ENCODE measurements at regions not wholly inside any gene's neighbourhood (a gene's known extent, or its start where the extent isn't known, plus 50 kb on each side); places are given as distances from the start of the nearest gene placed in this dataset.
"Not testable (repeated sequence)": the region's sequence is repeated elsewhere in the genome, so short reads cannot be mapped to it uniquely, and the experiment has no call there.

DNA sequence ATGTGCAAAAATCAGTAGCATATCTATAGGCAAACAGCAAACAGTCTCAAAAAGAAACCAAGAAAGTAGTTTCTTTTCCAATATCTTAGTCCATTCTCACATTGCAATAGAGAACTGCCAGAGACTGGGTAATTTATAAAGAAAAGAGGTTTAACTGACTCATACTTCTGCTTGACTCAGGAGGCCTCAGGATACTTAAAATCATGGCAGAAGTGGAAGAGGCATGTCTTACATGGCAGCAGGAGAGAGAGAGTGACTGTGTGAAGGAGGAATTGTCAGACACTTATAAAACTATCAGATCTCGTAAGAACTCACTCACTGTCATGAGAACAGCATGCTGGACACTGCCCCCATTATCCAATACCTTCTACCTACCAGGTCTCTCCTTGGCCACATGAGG lies 327.9 kb upstream of the EPHA3 start:
- peak; percentile 6 for DNase-seq (ENCODE audit: low read depth)

DNA sequence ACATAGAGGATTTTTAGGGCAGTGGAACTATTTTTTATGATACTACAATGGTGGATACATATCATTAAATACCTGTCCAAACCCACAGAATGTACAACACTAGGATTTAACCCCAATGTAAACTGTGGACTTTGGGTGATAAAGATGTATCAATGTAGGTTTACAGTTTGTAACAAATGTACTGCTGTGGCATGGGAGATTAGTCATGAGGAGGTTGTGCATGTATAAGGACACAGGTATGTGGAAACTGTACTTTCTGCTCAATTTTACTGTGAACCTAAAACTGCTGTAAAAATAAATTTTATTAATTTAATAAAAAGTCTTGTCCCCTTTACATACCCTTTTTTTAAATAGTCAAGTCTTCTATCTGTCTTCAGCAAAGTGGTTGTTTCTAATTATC lies 322.5 kb upstream of the EPHA3 start:
- DNase-seq (ENCODE audit: low read depth): no peak

GRCh38 chr3:88785841-88786240 lies 321.6 kb upstream of the EPHA3 start:
- DNase-seq (ENCODE audit: low read depth): no peak

DNA sequence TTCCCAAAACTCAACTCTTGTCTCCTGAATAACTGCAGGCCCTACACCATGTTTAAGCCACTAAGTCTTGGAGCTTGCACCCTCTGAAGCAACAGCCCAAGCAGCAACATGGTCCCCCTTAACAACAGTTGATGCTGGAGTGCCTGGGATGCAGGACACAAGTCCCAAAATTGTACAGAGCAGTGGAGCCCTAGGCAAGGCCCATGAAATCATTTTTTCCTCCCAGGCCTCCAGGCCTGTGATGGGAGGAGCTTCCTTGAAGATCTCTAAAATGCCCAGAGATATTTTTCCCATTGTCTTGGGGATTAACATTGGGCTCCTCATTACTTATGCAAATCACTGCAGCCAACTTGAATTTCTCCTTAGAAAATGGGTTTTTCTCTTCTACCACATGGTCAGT lies 311.9 kb upstream of the EPHA3 start:
- no peak for DNase-seq (ENCODE audit: low read depth)

GRCh38 chr3:88807491-88808105 lies 299.8 kb upstream of the EPHA3 start:
- DNase-seq (ENCODE audit: low read depth): peak; percentile 23

DNA sequence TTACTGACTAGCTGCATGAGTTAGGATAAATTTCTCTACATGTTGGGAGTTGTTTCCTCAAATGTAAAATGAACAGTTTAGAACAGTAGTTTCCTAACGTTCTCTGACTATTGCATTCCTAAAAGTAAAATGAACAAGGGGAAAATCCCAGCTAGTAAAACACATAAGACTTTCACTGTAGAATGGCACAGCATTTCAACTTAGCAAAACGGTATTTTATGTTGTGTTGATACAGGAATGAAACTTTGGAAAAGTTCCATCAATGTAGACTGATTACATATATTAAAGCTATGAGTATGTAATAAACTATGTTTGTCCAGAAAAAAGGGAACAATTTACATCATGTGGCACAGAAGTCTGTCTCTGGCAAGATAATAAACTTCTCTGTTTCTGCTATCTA lies 297.4 kb upstream of the EPHA3 start:
- no peak for DNase-seq (ENCODE audit: low read depth)

DNA sequence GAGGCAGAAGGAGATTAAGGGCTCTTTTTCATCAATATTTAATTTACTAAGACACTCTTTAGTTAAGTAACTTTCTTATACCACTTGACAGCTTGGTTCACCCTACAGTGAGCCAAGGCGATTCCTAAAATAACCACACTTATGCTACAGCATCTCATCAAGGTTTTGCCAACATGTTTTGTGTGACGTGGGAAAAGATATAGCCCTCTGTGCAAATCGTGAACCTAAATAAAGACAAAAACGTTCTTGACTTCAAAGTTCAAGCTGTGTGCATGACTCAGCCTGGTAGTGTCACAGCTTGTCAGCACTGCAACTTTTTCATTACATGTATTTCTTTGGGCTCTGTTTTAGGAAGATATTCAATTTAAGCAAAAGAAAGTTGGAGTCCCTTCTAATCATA lies 297.0 kb upstream of the EPHA3 start:
- DNase-seq (ENCODE audit: low read depth): peak; percentile 11

- no peak for DNase-seq (ENCODE audit: low read depth)
Measured at GRCh38 chr3:88811096-88811495, 296.3 kb upstream of the EPHA3 start.

GRCh38 chr3:88812576-88812975 lies 294.8 kb upstream of the EPHA3 start:
- DNase-seq (ENCODE audit: low read depth): no peak

DNA sequence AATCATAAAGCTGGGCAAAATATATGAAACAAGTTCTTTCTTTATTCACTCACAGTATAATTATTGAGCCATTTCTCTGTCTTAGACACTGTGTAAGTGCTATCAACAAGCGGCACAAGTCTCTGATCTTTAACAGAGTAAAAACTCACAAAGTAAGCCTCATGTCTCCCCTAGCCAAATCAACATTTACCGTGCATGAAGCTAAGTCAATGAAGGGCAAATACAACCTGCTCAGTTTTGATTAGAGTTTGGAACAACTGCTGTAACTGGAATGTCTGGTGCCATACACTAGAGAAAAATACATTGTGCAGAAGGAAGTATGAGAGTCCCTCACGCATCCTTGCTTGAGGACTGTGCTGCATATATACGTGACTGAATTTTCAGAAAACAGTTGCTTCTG lies 291.0 kb upstream of the EPHA3 start:
- no peak for DNase-seq (ENCODE audit: low read depth)

- no peak for DNase-seq (ENCODE audit: low read depth)
Measured at GRCh38 chr3:88824666-88825564, 282.5 kb upstream of the EPHA3 start.

GRCh38 chr3:88828466-88828865 lies 279.0 kb upstream of the EPHA3 start:
- no peak for DNase-seq (ENCODE audit: low read depth)

DNA sequence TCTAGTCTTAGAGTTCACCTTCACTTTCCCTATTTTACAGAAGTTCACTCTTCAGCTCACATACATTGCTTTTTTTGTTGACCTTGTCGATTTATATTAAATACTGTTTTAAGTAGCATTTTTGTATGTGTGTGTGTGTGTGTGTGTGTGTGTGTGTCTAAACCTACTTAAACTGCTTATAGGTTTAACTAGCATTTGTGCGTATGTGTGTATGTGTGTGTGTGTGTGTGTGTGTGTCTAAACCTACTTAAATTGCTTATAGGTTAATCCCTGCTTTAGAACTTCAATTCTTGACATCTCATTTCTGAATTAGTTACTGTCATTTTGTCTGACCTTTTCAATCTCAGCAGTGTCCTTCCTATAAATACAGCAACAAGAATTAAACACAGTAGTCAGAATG lies 254.8 kb upstream of the EPHA3 start:
- no peak for DNase-seq (ENCODE audit: low read depth)

GRCh38 chr3:88863196-88863595 lies 244.2 kb upstream of the EPHA3 start:
- no peak for DNase-seq (ENCODE audit: low read depth)

DNA sequence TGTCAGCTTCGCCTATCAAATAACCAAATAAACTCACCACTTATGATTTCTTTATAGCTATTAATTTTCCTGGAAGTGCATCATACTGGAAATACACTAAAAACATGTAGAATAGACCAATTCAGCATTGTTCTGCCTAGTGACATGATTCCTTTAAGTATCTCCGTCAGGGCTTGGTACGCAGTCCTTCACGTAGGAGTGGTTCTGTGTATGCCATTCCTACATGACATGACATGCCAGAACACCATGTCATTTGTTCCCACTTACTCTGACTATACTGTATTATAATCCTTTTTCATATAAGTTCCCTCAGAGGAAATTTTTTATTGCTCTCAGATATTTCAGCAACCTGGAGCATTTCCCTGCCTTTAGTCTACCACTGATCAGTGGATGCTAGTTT lies 230.7 kb upstream of the EPHA3 start:
- no peak for DNase-seq (ENCODE audit: low read depth)

DNA sequence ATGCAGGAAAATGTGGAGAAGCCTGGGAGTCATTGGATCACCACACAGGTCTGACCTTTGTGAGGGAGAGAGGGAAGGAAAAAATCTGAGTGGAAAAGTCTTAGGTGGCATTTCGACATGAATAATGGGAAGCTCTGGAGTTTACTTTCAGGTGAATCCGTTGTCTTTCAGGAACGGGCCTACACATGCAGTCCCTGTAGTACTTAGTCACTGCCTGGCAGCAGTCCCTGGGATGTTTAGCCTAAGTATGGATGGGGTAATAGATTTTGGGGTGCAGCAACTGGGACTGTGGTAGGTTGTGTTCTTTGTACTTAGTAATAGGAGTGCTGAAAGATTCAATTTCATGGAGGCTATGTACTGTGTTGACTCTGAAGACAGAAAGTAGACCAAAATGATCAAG lies 227.5 kb upstream of the EPHA3 start:
- DNase-seq (ENCODE audit: low read depth): no peak

GRCh38 chr3:88882121-88882520 lies 225.3 kb upstream of the EPHA3 start:
- peak; percentile 1 for DNase-seq (ENCODE audit: low read depth)

GRCh38 chr3:88886624-88887023 lies 220.8 kb upstream of the EPHA3 start:
- not testable (repeated sequence) for DNase-seq (ENCODE audit: low read depth)

GRCh38 chr3:88896026-88896425 lies 211.4 kb upstream of the EPHA3 start:
- peak; percentile 26 for DNase-seq (ENCODE audit: low read depth)

DNA sequence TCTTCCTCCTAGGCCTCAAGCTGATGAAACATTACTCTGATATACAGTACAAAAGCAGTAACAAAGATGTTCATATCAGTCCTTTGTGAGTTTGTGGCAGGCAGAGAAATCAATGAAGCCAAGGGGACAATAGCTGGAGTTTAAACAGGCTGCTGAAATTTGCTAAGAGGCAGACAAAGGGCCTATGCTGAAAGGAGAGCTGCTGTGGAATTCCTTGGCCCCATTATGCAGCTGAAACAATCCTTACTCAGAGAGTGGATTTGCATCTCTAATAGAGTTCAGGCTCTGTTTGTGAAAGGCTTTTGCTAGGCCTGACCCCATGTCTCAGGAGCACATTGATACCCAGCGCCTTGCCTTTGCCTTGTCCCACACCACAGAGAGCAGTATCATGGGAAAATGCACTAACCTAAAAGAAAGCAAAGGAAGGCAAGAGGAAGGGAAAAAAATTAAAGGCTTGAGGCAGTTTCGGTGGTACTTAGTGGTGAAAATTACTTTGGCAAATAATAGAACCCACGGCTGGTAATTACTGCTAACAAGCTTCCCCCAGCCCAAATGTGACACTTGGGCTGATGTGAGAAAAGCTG lies 195.0 kb upstream of the EPHA3 start:
- no peak for DNase-seq (ENCODE audit: low read depth)

DNA sequence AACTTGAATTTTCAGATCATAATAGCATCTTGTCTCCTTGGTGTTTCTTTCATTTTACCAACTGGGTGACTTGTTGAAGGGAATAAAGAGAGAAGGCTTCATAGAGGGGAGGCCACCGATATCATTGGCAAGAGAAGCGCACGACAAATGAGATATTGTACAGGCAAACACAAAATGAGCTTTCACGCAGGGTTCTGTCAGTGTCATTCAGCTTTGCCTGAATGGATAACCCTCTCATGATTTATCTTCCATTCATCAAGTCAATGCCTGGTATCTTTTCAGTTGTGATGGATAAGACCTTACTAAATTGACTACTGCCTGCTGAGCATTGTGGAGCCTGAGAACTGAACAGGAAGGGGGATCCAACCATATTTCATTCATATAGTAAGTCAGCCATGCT lies 188.6 kb upstream of the EPHA3 start:
- DNase-seq (ENCODE audit: low read depth): no peak

- DNase-seq (ENCODE audit: low read depth): no peak
Measured at GRCh38 chr3:88921986-88922385, 185.4 kb upstream of the EPHA3 start.

DNA sequence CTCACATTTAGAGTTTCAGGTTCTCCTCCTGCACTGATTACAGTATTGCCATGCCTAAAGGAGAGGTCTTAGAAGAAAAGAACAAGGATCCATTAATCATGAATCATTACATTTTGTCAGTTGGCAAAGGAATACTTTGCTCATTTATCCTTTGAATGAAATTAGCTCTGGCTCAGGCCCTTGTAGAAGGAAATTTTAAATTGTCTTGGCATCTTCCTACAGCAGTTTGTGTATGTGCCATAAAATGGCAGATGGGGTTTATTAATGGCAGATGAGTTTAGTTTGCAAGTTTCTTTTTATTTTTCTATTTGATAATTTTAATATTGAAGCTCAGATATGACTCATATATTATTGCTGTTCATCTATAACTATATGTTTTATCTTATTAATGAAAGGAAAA lies 181.2 kb upstream of the EPHA3 start:
- DNase-seq (ENCODE audit: low read depth): no peak
